Mucosa of rectum (tissue), 2 donors: ENCODE measurements at regions not wholly inside any gene's neighbourhood (a gene's known extent, or its start where the extent isn't known, plus 50 kb on each side); places are given as distances from the start of the nearest gene placed in this dataset.

Experiments used
- H3K27ac ChIP-seq, 2 donors: one replicate each; pipeline ENCODE4 v1.7.0; 2013; ENCODE audit warnings: inconsistent platforms in 2 of 2, low read depth in 2 of 2, low read length in 2 of 2
- H3K27me3 ChIP-seq, 2 donors: one replicate each; pipeline ENCODE4 v1.7.0; 2013; ENCODE audit warnings: low read length in 2 of 2; ENCODE audit not compliant: control insufficient read depth in 2 of 2, insufficient read depth in 2 of 2
- H3K36me3 ChIP-seq, 2 donors: one replicate each; pipeline ENCODE4 v1.7.0; 2013; ENCODE audit warnings: low read length in 2 of 2; ENCODE audit not compliant: control insufficient read depth in 2 of 2, insufficient read depth in 2 of 2
- H3K4me1 ChIP-seq, 2 donors: one replicate each; pipeline ENCODE4 v1.7.0; 2013; ENCODE audit warnings: low read length in 2 of 2, mild to moderate bottlenecking in 1 of 2; ENCODE audit not compliant: control insufficient read depth in 2 of 2, insufficient read depth in 2 of 2
- H3K4me3 ChIP-seq, 2 donors: one replicate each; pipeline ENCODE4 v1.7.0; 2013; ENCODE audit warnings: low read length in 2 of 2
- H3K9ac ChIP-seq, 2 donors: one replicate each; pipeline ENCODE4 v1.7.0; 2013; ENCODE audit warnings: low read length in 2 of 2, low read depth in 1 of 2, mild to moderate bottlenecking in 1 of 2
- H3K9me3 ChIP-seq, 2 donors: one replicate each; pipeline ENCODE4 v1.7.0; 2013; ENCODE audit warnings: low read length in 2 of 2; ENCODE audit not compliant: control insufficient read depth in 2 of 2
- donor health status: healthy.
- donor health status: Normal muscosa, but diverticular disease.

DNA sequence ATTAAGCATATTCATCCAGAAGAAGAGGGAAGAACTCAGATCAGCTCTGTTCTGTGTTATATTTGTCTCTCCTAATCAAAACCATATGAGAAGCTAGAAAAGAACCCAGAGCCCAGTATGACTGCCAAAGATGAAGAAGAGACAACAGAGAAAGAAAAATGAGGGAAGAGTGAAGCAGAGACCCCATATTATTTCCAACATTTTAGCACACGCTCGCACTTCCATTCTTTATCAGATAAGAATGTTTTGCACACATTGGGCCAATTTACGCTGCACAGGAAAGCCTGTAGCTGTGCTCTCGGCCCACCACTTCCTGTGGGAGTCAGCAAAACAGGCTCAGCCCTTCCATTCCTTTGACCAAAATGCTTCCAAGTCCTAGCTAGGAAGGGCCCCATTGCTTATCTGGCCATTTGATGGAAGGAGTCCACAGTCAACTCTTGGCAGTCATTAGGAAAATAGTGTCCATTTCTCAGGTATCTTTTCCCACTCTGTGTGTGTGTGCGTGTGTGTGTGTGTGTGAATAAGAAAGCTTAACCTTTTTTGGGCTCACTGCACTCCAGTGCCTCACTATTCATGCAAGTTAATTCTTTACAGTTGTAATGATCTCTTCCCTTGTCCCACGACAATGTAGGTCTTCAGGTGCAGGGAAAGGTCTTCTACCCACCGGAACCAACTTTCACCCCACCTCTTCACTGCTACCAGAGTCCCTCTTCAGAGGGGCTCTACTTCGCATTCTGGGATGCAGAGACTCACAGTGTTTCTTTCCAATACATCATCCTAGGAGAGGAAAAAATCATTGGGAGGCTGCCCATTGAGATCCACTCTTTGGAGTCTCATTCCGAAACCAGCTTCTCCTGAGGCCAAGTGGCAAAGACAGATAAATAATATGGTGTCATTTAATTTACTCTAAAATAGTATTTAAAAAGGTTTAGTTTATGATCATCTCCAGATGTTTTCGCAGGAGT, 237.5 kb downstream of the COG6 start:
- Histone ChIP-seq H3K4me1 (no peaks in the 10 kb centered on the region), H3K9ac (no peak overlapping the region), H3K4me3 (no peak overlapping the region), H3K27ac (no peak overlapping the region), H3K9me3 (no peaks in the 10 kb centered on the region), H3K36me3 (no peaks in the 10 kb centered on the region), H3K27me3 (no peaks in the 10 kb centered on the region)

DNA sequence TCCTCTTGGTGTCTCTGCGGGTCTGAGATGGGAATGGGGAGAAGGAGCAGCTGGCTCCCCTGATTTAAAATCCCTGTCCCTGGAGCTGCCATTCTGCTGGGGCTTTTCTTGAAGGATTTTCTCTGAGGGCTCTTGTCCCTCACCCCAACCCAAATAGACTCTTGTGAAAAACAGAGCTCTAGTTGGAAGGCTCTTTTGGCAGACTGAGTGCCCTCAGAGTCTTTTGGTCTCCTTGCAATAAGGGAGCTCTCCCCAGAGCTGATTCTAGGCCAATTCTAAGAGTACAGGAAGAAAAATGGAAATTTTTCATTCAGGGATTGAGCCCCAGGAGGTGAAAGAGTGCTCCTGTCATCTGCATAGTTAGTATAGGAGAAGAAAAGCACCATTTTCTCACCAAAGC, 238.3 kb downstream of the COG6 start:
- H3K27ac ChIP-seq: no peak overlapping the region
- H3K36me3 ChIP-seq: no peaks in the 10 kb centered on the region
- no peak overlapping the region for H3K4me3 ChIP-seq
- H3K4me1 ChIP-seq: no peaks in the 10 kb centered on the region
- H3K9me3 ChIP-seq: no peaks in the 10 kb centered on the region
- no peak overlapping the region for H3K9ac ChIP-seq
- no peaks in the 10 kb centered on the region for H3K27me3 ChIP-seq

DNA sequence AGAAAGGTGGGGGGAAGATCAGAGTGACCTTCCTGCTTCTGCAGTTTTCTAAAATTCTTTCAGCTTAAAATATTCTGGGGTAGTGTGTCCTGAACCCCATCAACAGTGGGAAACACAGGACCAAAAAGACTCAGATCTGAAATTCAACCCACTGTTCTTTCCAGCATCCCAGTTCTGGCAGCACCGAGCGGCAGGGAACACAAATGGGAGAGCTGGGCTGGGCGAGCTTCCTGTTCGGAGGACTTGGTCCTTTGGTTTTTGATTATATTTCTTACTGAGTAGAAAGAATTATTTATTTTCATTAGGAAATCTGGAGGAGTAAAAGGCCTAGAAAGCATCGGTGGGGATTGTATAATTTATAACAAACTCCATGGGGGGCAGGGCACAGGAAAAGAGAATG, 239.1 kb downstream of the COG6 start:
- no peaks in the 10 kb centered on the region for H3K27me3 ChIP-seq

DNA sequence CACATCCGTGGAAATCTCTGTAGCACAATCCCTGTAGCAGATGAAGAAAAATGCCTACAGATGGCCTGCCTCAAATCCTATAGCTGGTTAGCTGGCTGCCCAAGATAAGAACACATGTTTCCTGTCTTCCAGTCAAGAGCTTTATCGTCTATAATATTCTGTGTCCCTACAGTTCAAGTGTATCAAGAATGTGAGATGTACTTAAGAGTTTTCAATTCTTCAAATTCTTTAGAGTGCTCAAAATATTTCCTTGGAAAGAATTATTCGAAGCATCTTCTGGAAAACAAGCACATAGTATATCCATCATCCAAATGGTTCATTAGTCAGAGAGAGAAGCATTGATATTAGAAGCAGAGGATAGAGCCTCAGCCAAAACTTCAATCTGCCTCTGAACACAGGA, 239.8 kb downstream of the COG6 start:
- H3K9me3 ChIP-seq: no peaks in the 10 kb centered on the region
- no peak overlapping the region for H3K4me3 ChIP-seq
- no peaks in the 10 kb centered on the region for H3K36me3 ChIP-seq
- no peaks in the 10 kb centered on the region for H3K4me1 ChIP-seq
- no peaks in the 10 kb centered on the region for H3K27me3 ChIP-seq
- no peak overlapping the region for H3K27ac ChIP-seq
- H3K9ac ChIP-seq: no peak overlapping the region

More for the DNA sequence above, 239.1 kb downstream of the COG6 start:
- no peaks in the 10 kb centered on the region for H3K9me3 ChIP-seq
- H3K4me1 ChIP-seq: no peaks in the 10 kb centered on the region
- no peak overlapping the region for H3K27ac ChIP-seq
- H3K36me3 ChIP-seq: no peaks in the 10 kb centered on the region
- no peak overlapping the region for H3K4me3 ChIP-seq
- no peak overlapping the region for H3K9ac ChIP-seq

DNA sequence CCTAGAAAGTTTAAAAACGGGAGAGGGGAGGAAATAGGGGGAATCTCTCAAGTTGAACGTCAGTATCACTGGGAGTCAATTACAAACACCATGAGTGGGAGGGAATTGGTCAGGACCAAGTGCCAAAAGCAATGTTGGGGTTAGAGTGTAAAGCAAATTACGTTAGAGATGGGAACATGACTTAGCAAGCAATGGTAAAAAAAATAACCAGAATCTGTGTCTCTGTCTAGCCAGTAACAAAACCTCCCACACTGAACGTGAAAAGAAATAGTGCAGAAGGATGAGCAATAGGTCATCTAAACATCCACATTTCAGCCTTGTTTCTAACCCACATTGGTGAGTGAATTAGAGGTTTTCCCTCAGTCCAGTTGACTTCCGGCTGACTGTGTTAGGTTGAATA, 242.2 kb downstream of the COG6 start:
- Histone ChIP-seq H3K36me3 (no peaks in the 10 kb centered on the region), H3K9ac (no peak overlapping the region), H3K9me3 (no peaks in the 10 kb centered on the region), H3K27me3 (no peaks in the 10 kb centered on the region), H3K4me1 (no peaks in the 10 kb centered on the region), H3K27ac (no peak overlapping the region), H3K4me3 (no peak overlapping the region)

DNA sequence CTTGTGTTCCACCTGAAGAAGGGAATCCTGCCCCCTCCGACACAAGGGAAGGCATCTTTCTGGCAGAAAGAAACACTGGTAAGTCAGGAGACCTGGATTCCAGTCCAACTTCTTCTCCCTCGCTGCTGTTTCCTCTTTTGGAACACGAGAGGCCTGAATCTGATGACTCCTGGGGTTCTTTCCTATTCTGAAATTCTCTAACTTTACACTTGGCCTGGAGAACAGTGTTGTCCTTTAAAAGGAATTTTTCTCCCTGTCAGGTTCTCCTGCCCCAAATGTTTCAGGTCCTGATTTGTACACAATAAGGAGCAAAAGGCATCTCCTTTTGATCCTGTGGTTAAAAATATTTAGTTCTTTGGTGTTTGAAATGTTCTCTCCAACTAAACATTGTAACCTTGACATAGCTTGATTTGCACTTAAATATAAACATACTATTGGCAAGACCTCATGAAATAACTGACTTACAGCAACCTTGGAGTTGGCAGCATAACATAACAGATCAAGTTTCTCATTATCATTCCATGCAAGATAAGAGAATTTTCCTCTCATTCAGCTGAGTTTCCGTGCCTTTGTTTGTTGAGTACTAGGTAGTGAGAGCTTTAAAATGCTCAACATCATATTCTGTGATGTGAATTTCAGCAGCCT, 244.8 kb downstream of the COG6 start:
- Histone ChIP-seq H3K27ac (no peak overlapping the region), H3K36me3 (no peaks in the 10 kb centered on the region), H3K4me3 (no peak overlapping the region), H3K4me1 (no peaks in the 10 kb centered on the region), H3K27me3 (no peaks in the 10 kb centered on the region), H3K9ac (no peak overlapping the region), H3K9me3 (no peaks in the 10 kb centered on the region)

DNA sequence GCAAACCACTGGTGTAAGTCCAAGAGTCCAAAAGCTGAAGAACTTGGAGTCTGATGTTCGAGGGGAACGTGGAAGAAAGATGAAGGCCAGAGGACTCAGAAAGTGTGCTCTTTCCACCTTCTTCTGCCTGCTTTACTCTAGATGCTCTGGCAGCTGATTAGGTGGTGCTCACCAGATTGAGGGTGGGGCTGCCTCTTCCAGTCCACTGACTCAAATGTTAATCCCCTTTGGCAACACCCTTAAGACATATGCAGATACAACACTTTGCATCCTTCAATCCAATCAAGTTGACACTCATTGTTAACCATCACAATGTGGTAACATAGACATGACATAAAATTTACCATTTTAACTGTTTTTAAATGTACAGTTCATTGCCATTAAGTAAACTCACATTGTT, 249.5 kb downstream of the COG6 start:
- Histone ChIP-seq H3K27me3 (no peaks in the 10 kb centered on the region), H3K27ac (no peak overlapping the region), H3K9ac (no peak overlapping the region), H3K36me3 (no peaks in the 10 kb centered on the region), H3K9me3 (no peaks in the 10 kb centered on the region), H3K4me3 (no peak overlapping the region), H3K4me1 (no peaks in the 10 kb centered on the region)

DNA sequence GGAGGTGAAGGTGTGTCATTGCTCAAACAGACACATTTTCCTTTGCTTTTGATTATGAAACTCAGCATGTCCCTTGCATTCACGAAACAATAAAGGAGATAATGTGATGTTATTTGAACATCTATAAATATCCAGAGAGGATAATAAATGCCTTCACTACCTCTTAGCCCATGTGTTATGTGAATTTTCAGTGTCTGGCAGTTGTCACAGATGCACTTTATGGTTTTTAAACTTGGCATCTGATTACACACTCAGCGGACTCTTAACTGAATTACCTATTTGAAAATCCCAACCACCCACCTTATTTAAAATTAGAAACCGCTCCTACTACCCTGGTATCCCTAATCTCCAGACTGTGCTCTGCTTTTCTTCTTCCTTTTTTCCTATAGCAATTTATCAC, 254.2 kb downstream of the COG6 start:
- H3K36me3 ChIP-seq: no peaks in the 10 kb centered on the region
- no peak overlapping the region for H3K4me3 ChIP-seq
- no peaks in the 10 kb centered on the region for H3K27me3 ChIP-seq
- no peak overlapping the region for H3K27ac ChIP-seq
- H3K9ac ChIP-seq: no peak overlapping the region
- H3K4me1 ChIP-seq: no peaks in the 10 kb centered on the region
- no peaks in the 10 kb centered on the region for H3K9me3 ChIP-seq

DNA sequence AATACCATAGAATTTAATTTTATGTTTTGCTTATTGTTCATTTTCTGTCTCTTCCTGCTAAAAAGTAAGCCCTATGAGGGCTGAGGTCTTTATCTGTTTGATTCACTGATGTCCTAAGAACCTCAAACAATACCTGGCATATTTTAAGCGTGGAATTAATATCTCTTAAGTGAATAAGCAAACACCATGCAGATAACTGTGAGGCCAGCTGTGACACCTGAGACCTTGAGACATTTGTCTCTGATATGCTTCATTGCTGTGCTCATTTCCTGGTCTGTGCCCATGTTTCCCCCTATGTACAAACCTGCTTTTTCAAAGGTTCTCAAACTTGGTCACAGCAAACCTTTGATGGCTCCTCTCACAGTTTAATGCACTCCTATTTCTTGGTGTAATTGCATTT, 254.6 kb downstream of the COG6 start:
- no peaks in the 10 kb centered on the region for H3K36me3 ChIP-seq
- H3K9ac ChIP-seq: no peak overlapping the region
- H3K4me3 ChIP-seq: no peak overlapping the region
- H3K9me3 ChIP-seq: no peaks in the 10 kb centered on the region
- H3K27ac ChIP-seq: no peak overlapping the region
- H3K4me1 ChIP-seq: no peaks in the 10 kb centered on the region
- no peaks in the 10 kb centered on the region for H3K27me3 ChIP-seq

DNA sequence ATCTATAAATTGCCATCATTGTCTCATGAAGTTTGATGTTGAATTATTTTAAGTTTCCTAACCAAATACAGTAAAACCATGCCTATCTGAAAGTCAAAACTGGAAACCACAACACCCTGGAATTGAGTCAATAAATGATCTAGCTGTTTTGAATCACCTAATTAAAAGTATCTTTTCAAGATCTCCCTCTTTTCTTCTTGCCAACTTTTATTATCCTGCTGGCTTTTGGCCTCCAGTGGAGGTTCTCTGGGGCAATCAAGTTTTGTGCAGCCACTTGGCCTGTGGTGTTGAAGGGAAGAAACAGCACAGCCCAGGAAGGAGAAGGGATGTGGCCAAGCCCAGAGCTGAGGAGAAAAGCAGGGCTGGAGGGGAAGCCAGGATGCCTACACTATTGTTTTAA, 255.4 kb downstream of the COG6 start:
- no peaks in the 10 kb centered on the region for H3K4me1 ChIP-seq
- H3K9ac ChIP-seq: no peak overlapping the region
- no peak overlapping the region for H3K27ac ChIP-seq
- H3K27me3 ChIP-seq: no peaks in the 10 kb centered on the region
- no peaks in the 10 kb centered on the region for H3K9me3 ChIP-seq
- no peak overlapping the region for H3K4me3 ChIP-seq
- no peaks in the 10 kb centered on the region for H3K36me3 ChIP-seq
